Stimulated activated CD4-positive, alpha-beta T cell treated with anti-CD3 and anti-CD28 coated beads, Interleukin-1b, Interleukin-23, amount 100 ng/mL, for 48 hours (primary cell): ENCODE measurements at regions not wholly inside any gene's neighbourhood (a gene's known extent, or its start where the extent isn't known, plus 50 kb on each side); places are given as distances from the start of the nearest gene placed in this dataset.
"Not testable (repeated sequence)": the region's sequence is repeated elsewhere in the genome, so short reads cannot be mapped to it uniquely, and the experiment has no call there.

Experiments used
- DNase-seq: peaks from one replicate; pipeline ENCODE4 v3.0.0-alpha.2; 2020

GRCh38 chr12:27861428-27862167 lies 81.6 kb upstream of the MANSC4 start:
- peak; percentile 5 for DNase-seq

GRCh38 chr12:27859648-27860047 lies 79.6 kb upstream of the MANSC4 start:
- no peak for DNase-seq

- DNase-seq = not testable (repeated sequence)
Observed at GRCh38 chr12:27857006-27857405, 77.0 kb upstream of the MANSC4 start.

GRCh38 chr12:27852742-27853141 lies 72.7 kb upstream of the MANSC4 start:
- DNase-seq = no peak
